ENCODE measurements at regions not wholly inside any gene's neighbourhood (a gene's known extent, or its start where the extent isn't known, plus 50 kb on each side); places are given as distances from the start of the nearest gene placed in this dataset.

GRCh38 chr11:92698742-92699141 is 270.7 kb upstream of the MTNR1B start:
- Mint-ChIP-seq H3K4me3 (ENCODE audit: low read depth) (no peak overlapping the region), H3K27ac (no peak overlapping the region), H3K9me3 (ENCODE audit: low read depth) (no peaks in the 10 kb centered on the region), H3K4me1 (ENCODE audit: low read depth) (peaks cover 36% of the 10 kb centered on the region), H3K36me3 (ENCODE audit: insufficient read depth) (no peaks in the 10 kb centered on the region), H3K27me3 (no peaks in the 10 kb centered on the region)
- DNase-seq (ENCODE audit: low spot score, unreplicated experiment), result no peak
- no peak for TF ChIP-seq CTCF (IDR thresholded peaks at IDR 0.05; ENCODE audit: unreplicated experiment)

- TF ChIP-seq CTCF (IDR thresholded peaks at IDR 0.05; ENCODE audit: unreplicated experiment), result no peak
- Mint-ChIP-seq H3K27ac (no peak overlapping the region), H3K27me3 (no peaks in the 10 kb centered on the region), H3K4me3 (ENCODE audit: low read depth) (no peak overlapping the region), H3K36me3 (ENCODE audit: insufficient read depth) (no peaks in the 10 kb centered on the region), H3K4me1 (ENCODE audit: low read depth) (peaks cover 20% of the 10 kb centered on the region), H3K9me3 (ENCODE audit: low read depth) (no peaks in the 10 kb centered on the region)
- no peak for DNase-seq (ENCODE audit: low spot score, unreplicated experiment)
Measured at GRCh38 chr11:92702037-92702804, 267.2 kb upstream of the MTNR1B start.

- Mint-ChIP-seq H3K27me3 (no peaks in the 10 kb centered on the region), H3K4me1 (ENCODE audit: low read depth) (peaks cover 20% of the 10 kb centered on the region), H3K36me3 (ENCODE audit: insufficient read depth) (no peaks in the 10 kb centered on the region), H3K9me3 (ENCODE audit: low read depth) (no peaks in the 10 kb centered on the region), H3K4me3 (ENCODE audit: low read depth) (no peak overlapping the region), H3K27ac (no peak overlapping the region)
- TF ChIP-seq CTCF (IDR thresholded peaks at IDR 0.05; ENCODE audit: unreplicated experiment), result no peak
- no peak for DNase-seq (ENCODE audit: low spot score, unreplicated experiment)
Measured at GRCh38 chr11:92702805-92703448, 266.5 kb upstream of the MTNR1B start.

GRCh38 chr11:92703449-92703830 is 266.0 kb upstream of the MTNR1B start:
- Mint-ChIP-seq H3K4me1 (ENCODE audit: low read depth) (peaks cover 20% of the 10 kb centered on the region), H3K27ac (no peak overlapping the region), H3K4me3 (ENCODE audit: low read depth) (no peak overlapping the region), H3K27me3 (no peaks in the 10 kb centered on the region), H3K36me3 (ENCODE audit: insufficient read depth) (no peaks in the 10 kb centered on the region), H3K9me3 (ENCODE audit: low read depth) (no peaks in the 10 kb centered on the region)
- DNase-seq (ENCODE audit: low spot score, unreplicated experiment), result no peak
- TF ChIP-seq CTCF (IDR thresholded peaks at IDR 0.05; ENCODE audit: unreplicated experiment), result no peak

- Mint-ChIP-seq H3K4me1 (ENCODE audit: low read depth) (peaks cover 5% of the 10 kb centered on the region), H3K27ac (no peak overlapping the region), H3K4me3 (ENCODE audit: low read depth) (no peak overlapping the region), H3K27me3 (no peaks in the 10 kb centered on the region), H3K36me3 (ENCODE audit: insufficient read depth) (no peaks in the 10 kb centered on the region), H3K9me3 (ENCODE audit: low read depth) (no peaks in the 10 kb centered on the region)
- no peak for DNase-seq (ENCODE audit: low spot score, unreplicated experiment)
- TF ChIP-seq CTCF (IDR thresholded peaks at IDR 0.05; ENCODE audit: unreplicated experiment), result no peak
Measured at GRCh38 chr11:92707173-92707619, 262.3 kb upstream of the MTNR1B start.

Data from progenitor cell of endocrine pancreas (in vitro differentiated cells).